Stimulated activated CD8-positive, alpha-beta memory T cell treated with anti-CD3 and anti-CD28 coated beads, Interleukin-15, amount 100 ng/mL, for 48 hours (primary cell): ENCODE measurements at regions not wholly inside any gene's neighbourhood (a gene's known extent, or its start where the extent isn't known, plus 50 kb on each side); places are given as distances from the start of the nearest gene placed in this dataset.
"Not testable (repeated sequence)": the region's sequence is repeated elsewhere in the genome, so short reads cannot be mapped to it uniquely, and the experiment has no call there.

Source experiments
- DNase-seq, 2 donors: peaks; one replicate each; pipeline ENCODE4 v3.0.0-alpha.2; 2020; ENCODE audit warnings: low read depth in 2 of 2

DNA sequence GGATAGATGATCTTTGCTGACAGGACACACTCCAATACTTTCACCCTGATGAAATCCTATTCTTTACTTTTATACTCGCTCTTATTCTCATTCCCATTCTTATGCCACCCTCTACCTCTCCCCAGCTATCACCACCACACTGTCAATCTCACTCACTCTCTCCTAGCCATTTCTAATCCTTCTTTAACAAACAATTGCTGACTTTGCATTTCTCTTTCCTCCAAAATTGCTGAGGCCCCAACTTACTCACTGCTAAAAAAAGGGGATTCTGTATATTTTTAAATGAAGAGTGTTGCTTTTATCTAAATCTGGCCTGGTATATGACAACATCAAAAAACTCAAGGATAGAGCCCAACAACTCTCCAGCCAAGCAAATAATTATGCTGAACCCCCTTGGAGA, 515.4 kb downstream of the MATN1 start:
- not testable (repeated sequence) for DNase-seq

DNA sequence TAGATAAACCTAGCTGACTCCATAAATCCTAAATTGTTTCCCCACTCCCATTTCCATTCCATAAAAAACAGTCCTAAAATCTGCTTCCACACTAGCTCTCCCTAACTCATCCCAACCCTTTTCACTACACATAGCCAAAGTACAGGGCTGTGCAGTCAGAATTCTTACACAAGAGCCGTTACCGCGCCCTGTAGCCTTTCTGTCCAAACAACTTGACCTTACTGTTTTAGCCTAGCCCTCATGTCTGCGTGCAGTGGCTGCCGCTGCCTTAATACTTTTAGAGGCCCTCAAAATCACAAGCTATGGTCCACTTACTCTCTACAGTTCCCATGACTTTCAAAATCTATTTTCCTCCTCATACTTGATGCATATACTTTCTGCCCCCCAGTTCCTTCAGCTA, 516.8 kb downstream of the MATN1 start:
- not testable (repeated sequence) for DNase-seq

DNA sequence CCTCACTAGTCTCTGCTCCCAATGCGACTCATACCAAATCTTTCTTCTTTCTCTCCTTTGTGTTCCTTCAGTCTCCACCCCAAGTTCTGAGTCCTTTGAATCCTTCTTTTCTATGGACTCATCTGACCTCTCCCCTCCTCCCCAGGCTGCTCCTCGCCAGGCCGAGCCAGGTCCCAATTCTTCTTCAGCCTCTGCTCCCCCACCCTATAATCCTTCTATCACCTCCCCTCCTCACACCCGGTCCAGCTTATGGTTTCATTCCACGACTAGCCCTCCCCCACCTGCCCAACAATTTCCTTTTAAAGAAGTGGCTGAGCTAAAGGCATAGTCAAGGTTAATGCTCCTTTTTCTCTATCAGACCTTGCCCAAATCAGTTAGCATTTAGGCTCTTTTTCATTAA, 518.5 kb downstream of the MATN1 start:
- DNase-seq = not testable (repeated sequence)

DNA sequence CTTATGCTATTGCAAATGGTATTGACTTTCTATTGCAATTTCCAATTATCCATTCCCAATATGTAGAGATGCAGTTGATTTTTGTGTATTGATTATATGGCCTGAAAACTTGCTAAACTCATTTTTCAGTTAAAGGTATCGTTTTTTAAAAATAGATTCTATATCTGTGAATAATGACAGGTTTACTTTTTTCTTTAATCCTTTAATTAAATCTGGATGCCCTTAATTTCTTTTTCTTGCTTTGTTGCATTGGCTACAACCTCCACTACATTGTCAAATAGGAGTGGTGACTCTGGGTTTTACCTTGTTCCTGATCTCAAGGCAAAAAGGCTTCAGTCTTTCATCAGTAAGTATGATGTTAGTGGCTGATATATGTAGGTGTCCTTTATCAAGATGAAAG, 522.4 kb downstream of the MATN1 start:
- DNase-seq = no peak

DNA sequence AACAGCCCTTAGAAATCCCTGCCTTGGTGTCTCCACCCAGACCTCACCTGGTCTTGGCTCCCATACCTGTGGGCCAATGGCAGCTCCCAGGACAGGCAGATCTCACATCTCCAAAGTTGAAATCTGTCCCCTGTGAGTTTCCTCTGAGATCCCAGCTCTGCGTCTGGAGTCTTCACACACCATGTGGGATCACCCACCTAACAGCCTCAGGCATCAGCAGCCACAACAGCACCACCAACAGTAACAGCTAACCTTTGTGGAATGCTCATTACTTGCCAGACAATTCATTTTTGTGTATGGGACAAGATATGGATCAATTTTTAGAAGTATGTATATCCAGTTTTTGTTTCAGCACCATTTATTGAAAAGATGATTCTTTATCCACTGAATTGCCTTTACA, 523.2 kb downstream of the MATN1 start:
- DNase-seq = no peak

DNA sequence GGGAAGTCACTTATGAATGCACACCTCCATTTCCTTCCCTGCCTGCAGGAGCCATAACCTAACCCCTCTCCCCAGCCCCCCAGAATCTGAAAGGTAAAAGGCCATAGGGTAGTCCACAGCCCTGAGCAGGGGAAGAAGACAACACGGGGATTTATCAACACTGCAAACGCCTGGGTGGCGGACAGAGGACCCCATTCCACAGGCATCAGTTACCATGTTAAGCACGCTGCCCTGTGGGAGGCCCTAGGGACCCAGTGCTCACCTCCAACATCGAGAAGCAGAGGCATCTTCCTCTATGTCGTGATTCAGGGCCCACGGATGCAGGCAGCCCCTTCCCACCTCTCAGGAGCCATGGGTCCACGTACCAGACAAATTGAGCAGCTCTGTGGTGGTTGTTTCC, 523.8 kb downstream of the MATN1 start:
- DNase-seq = no peak

DNA sequence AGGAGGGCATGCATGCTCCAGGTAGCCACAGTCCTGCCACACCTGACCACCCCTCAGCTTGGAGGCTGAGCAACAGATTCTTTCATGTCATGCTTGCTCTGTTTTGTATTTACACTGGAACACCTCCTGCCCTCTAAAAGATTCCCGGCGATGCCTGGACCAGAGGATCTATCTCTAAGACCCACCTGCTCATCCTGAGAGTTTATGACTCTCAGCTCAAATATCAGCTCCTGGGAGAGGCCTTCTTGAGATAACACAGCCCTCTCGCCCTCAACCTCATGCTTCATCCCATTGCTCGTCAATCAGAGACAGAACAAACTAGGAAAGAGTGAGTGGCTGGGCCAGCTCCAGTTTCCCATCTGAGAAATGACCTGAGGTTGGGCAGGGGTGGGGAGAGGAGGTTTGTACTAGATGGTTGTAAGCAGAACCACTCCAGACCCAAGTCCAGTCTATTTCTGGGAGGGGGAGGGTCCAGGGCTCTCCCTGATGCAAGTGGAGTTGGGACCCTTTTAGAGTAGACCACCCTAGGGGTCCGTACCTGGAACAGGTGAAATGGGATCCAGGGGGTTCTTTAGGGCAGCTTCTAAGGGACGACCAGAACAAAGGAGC, 524.5 kb downstream of the MATN1 start:
- no peak for DNase-seq

DNA sequence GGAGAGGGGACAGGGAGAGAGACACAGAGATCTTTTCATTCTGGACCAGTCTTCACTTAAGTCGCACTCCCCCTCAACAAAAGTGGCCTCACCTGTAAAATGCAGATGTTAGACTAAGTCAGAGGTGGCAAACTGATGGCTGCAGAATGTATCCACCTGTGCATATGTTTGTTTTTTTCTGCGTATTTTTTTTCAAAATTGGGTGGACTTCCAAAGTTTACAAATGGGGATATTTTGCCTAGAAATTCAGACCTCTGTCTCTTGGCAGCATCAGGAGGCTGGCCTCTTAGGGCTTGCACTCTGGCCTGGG, 525.0 kb downstream of the MATN1 start:
- no peak for DNase-seq

DNA sequence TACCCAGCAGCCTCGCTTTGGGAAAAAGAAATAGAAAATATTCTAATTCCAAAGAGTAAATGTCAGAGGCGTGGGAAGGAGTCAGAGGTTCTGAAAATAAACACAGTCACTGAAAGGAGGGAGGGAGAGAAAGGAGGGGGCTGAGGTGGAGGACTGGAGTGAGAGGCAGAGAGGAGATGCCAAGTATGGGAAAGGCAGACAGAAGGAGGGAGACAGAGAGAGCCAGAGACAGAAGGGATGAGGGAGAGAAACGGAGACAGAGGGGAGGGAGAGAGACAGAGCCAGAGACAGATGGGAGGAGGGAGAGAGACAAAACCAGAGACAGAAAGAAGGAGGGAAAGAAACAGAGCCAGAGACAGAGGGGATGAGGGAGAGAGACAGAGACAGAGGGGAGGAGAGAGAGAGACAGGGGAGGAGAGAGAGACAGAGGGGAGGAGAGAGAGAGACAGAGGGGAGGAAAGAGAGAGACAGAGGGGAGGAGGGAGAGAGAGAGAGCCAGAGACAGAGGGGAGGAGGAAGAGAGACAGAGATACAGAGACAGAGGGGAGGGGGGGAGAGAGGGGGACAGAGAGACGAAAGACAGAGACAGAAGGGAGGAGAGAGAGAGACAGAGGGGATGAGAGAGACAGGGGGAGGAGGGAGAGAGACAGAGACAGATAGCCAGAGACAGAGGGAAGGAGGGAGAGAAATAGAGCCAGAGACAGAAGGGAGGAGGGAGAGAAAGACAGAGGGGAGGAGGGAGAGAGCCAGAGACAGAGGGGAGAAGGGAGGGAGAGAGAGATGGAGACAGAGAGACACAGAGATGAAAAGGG, 525.5 kb downstream of the MATN1 start:
- no peak for DNase-seq

DNA sequence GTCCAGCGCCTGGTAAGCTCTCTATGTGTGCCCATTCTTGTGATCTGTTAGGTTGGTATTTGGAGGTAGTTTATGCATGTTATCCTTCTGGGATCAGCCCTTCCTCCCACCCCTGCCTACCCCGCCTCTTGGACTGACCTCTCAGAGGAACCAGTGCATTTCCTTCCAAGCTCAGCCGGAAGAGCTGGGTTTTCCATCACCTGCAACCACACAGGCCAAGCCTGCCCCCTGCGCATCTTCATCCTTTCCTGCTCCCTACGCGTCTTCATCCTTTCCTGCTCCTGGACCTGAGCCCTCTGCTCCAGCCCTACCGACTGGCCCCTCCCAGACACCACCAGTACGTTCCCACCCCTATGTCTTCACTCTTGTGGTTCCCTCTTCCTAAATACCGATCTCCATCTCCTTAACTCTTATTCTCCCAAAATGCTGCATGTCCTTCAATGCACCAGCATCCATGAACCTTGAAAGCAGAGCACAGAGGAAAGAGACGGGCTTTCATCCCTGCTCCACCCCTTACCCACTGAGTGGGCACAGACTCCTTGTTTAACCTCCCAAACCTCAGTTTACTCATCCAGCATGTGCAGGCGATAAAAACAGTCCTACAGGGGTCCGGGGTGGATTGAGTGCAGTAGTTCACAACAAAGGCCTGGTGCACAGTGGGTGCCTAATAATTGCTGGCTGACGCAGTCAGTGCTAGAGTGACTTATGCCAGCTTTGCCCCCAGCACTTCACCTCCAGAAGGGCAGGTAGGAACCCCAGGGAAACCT, 526.3 kb downstream of the MATN1 start:
- no peak for DNase-seq

DNA sequence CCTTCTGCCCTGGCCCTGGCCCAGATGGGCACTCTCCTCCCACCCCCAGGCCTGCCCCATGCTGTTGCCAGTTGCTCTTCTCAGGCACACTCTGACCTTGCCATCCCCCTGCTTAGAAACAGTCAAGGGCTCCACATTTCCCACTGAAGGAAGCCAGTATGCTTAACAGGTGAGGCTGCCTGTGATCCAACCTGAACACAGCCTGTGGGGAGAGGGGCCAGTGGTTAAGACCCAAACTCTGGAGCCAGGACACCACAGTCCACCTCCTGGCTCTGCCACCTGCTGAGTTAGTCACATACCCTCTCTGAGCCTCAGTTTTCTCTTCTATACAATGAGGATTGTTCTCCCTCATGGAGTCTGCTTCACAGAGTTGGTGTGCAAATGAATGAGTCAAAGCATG, 526.9 kb downstream of the MATN1 start:
- no peak for DNase-seq

DNA sequence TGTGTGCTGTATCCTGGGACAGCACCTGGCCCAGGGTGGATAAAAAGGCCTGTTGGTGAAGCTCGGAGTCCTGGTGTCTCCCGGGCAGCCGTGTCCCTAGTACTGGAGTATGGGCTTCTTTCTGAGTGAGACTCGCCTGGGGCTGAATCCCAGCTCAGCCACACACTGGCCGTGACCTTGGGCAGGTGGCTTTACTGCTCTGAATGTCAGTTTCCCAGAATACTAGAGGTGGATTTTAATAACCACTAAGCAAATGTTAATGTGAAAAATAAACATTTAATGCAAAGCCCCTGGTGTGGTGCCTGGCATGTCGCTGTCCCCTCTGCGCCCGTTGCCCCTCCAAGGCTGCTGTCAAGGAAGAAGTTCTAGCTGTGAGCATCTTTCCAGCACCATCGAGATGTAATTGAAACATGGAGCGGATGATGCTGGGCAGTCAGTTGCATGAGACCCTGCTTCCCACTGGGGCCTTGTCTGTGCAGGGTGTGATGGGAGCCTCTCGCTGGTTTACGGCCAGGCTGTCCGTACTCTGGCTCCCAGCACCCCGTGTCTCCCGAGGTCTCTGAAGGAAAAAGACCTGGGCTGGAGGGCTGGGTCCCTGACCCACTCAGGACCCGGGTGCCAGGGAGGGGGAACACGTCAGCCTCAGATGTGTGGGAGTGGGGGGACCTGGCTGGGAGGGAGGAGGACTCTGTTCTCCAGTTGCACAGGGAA, 527.8 kb downstream of the MATN1 start:
- DNase-seq = no peak

DNA sequence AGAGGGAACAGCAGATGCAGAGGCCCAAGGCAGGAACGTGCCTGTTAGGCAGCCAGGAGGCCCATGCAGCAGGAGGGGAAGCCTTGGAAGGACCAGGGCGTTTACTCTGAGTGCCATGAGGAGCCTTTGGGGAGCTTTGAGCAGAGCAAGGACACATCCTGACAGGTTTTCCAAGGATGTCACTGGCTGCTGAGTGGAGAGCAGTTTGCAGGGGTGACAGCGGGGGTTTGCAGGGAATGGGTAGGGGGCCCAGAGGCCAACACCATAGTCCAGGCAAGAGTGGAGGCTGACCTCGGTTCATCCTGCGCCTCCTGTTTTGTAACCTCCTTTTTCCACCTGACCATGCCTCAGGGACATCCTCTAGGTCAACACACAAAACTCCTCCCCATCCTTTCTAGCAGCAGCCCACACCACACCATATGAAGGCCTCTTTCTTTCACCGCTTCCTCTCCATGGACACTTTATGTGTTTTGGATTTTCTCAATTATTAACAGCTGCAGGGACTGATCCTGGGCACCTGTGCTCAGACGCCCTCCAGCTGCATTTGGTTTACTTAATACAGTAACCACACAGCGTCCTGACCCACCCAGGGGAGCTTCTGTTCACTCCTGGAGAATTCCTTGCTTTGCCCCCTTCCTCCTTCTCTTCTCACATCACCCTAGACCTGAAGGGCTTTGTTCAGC, 528.5 kb downstream of the MATN1 start:
- no peak for DNase-seq

DNA sequence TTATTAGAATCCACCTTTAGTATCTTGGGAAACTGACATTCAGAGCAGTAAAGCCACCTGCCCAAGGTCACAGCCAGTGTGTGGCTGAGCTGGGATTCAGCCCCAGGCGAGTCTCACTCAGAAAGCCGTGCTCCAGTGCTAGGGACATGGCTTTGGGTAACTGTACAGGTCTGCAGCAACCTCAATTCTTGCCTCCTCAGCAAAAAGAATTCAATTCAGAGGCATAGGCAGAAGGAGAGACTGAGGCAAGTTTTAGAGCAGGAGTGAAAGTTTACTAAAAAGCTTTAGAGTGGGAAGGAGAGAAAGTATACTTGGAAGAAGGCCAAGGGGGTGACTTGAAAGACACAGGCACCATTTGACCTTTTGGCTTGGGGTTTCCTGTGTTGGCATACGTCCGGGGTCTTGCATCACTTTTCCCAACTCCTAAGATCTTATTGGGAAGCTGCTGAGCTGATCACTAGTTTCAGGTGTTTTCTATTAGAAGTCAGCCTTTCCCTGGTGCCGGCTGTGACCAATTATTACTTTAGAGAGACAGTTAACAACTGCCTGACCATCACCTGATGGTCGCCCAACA, 529.3 kb downstream of the MATN1 start:
- DNase-seq = no peak

DNA sequence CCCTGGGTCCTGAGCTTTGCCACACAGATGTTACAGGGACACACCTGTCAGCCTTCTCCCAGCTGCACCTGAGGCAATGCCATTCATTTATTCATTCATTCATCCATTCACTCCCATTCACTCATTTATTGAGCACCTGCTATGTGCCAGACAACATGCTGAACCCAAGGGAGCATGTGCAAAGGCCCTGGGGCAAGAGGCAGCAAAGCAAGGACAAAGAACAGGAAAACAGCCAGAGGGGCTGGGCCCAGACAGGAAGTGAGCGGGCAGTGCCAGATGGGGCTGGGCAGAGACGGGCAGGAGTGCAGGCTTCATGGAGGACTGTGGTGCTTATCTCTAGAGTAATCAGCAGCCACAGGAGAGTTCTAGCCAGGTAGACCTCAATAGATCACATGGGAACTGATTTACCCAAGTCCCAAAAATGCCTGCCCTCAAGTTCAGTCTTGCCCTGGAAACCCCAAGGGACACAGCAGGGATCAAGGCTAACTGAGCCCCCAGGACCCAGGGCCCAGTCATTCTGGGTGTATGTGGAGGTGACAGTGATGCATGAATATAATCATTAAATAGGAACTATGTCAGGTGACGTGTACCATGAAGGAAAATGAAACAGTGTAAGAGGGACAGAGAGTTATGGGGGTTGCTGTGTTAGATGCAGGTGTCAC, 530.3 kb downstream of the MATN1 start:
- DNase-seq = no peak

DNA sequence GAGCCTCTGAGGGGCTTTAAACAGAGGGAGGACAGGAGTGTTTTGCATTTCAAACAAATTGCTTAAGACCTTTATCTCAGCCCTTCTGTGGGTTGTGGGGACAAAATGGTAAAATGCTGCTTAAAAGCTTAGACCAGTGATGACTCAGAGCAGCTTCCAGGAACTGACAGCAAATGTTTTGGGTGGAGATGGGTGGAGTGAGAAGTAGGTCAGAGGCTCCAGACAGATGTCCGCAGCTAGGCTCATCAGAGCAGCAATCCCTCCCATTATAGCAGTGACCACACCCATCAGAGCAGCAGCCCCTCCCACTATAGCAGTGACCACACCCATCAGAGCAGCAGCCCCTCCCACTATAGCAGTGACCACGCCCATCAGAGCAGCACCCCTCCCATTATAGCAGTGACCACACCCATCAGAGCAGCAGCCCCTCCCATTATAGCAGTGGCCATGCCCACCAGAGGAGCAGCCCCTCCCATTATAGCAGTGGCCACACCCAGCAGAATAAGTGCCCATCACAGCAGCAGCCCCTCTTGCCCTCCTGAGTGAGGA, 532.2 kb downstream of the MATN1 start:
- DNase-seq = peak; percentile 10 to 14

DNA sequence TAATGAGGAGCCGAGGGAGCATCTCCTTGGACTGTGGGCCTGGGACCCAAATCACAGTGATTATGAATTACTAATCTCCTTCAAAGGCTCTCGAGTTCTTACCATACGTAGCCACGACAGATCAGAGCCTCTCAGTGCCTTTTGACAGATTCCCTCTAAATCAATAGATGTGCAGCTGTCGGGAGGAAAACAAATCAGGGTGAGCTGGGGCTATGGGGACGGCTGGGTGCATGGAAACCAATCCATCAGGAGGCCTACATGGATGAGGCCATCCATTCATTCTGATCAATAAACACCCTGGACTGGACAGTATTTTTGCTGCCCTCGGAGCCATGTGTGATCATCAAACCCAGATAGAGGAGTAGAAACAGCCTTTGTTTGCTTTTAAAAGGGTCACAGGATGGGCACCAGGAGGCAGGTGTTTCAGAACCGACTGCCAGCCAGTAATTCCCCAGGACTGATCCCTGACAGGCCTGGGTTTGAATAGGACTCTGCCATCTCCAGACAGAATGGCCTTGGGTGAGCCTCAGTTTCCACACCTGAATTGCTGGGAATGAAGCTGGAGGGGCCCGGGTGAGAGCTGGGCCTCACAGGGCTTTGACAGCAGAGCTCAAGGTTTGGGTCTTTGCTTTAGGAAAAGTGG, 532.8 kb downstream of the MATN1 start:
- no peak for DNase-seq

DNA sequence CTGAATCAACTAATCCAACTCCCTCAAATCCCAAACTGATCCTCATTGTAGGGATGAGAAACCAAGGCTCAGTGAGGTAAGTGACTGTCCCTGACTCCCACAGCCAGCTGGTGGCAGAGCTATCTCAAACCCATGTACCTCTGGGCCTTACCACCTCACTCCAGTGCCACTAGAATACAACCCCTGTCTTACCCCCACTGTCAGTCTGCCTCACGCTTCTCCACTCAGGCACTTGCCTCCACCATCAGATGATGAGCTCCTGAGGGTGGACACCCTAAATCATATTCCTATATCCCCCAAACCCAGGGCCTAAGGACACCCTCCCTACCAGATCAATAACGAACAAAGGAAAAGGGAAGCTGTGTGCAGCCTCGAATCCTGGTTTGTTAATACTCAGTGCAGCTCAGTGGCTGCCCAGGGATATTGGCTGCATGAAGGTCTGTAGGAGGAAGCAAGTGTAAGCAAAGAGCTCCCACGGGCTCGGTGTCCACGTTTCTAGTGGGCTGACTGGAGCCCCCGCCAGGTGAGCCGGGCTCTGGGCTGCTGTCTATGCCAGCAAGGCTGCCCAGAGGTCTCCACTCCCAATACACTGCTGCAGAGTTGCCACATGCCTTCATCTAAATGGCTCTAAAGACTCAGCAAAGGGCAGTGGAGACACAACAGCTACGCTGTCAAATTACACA, 533.4 kb downstream of the MATN1 start:
- DNase-seq = no peak

DNA sequence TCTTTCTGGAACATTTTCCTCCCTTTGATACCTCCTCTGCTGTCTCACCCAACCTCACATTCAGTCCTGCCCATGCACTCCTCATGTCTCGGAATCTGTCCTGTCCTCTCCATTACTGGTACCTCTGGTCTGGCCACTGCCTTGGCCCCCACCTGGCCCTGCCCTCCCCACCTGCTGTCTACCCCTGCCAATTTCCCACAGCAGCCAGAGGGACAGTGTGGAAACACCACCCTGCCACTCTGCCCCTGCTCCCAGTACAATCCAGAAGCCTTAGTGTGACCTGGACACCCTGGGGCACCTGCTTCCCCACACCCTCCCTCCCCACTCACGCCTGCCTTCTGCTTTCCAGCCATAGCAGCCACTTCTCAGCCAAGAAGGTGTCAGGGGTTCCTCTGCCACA, 534.4 kb downstream of the MATN1 start:
- DNase-seq = no peak

DNA sequence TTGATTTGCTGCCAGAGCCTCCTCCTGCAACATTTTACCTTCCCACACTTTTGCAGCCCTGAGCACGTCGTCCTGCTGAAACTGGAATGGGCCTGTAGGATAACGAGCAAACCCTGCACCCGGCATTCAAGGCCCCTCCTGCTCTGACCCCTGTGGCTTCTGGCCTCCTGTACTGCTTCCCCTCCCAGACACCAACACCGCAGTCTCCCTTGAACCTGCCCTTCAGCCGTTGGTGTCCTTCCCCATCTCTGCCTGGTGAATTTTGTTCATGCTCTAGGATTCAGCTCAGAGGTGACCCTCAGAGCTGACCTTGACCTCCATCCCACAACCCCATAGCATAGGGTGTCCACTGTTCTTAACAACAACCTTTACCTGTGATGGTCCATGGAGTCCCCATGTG, 535.1 kb downstream of the MATN1 start:
- no peak for DNase-seq
